HEK293T (cell line): ENCODE measurements at regions not wholly inside any gene's neighbourhood (a gene's known extent, or its start where the extent isn't known, plus 50 kb on each side); places are given as distances from the start of the nearest gene placed in this dataset.

Experiments
- CTCF ChIA-PET: fragments of 350-600 bp; formaldehyde crosslinking; extraction: SDS; loops from one replicate; lab custom pipeline; 2021; ENCODE audit warnings: antibody characterized with exemption, inconsistent platforms; lab: Yijun Ruan, JAX
- POLR2A ChIA-PET: fragments of 350-600 bp; formaldehyde crosslinking; extraction: SDS; loops from one replicate; lab custom pipeline; 2020; ENCODE audit warnings: antibody characterized with exemption, inconsistent platforms; lab: Yijun Ruan, JAX
- DNase-seq: peaks from one replicate; pipeline ENCODE4 v3.0.0; 2012; ENCODE audit warnings: mixed read lengths; ENCODE audit errors: extremely low spot score
- ARNT ChIP-seq: fragments of 450-650 bp; IDR thresholded peaks from 2 replicates; pipeline ENCODE4 v1.6.1; 2017; ENCODE audit warnings: mild to moderate bottlenecking
- BHLHE40 ChIP-seq: fragments of 450-650 bp; IDR thresholded peaks from 2 replicates; pipeline ENCODE4 v1.6.1; 2016; ENCODE audit warnings: mild to moderate bottlenecking, moderate library complexity, borderline replicate concordance
- CTBP1 ChIP-seq: fragments of 450-650 bp; IDR thresholded peaks from 2 replicates; pipeline ENCODE4 v1.6.1; 2016; ENCODE audit warnings: borderline replicate concordance
- ELF4 ChIP-seq: fragments of 450-650 bp; IDR thresholded peaks from 2 replicates; pipeline ENCODE4 v1.6.1; 2017; ENCODE audit warnings: antibody characterized with exemption
- FOXA1 ChIP-seq: fragments of 450-650 bp; IDR thresholded peaks from 2 replicates; pipeline ENCODE4 v1.6.1; 2016; ENCODE audit warnings: mild to moderate bottlenecking
- FOXK2 ChIP-seq: fragments of 450-650 bp; IDR thresholded peaks from 2 replicates; pipeline ENCODE4 v1.6.1; 2016; ENCODE audit warnings: mild to moderate bottlenecking
- FOXM1 ChIP-seq: fragments of 450-650 bp; IDR thresholded peaks from 2 replicates; pipeline ENCODE4 v1.6.1; 2017; ENCODE audit warnings: mild to moderate bottlenecking, borderline replicate concordance
- HDGF ChIP-seq: fragments of 450-650 bp; IDR thresholded peaks from 2 replicates; pipeline ENCODE4 v1.6.1; 2017; ENCODE audit warnings: antibody characterized with exemption, borderline replicate concordance
- L3MBTL2 ChIP-seq: fragments of 450-650 bp; conservative IDR thresholded peaks from 2 replicates; pipeline ENCODE4 v1.6.1; 2016; ENCODE audit warnings: mild to moderate bottlenecking
- LEF1 ChIP-seq: fragments of 450-650 bp; IDR thresholded peaks from 2 replicates; pipeline ENCODE4 v1.6.1; 2017; ENCODE audit warnings: mild to moderate bottlenecking, borderline replicate concordance
- NFRKB ChIP-seq: fragments of 450-650 bp; IDR thresholded peaks from 2 replicates; pipeline ENCODE4 v1.6.1; 2016; ENCODE audit warnings: mild to moderate bottlenecking, moderate library complexity
- SP1 ChIP-seq: fragments of 450-650 bp; IDR thresholded peaks from 2 replicates; pipeline ENCODE4 v1.6.1; 2017
- SUZ12 ChIP-seq: fragments of 450-650 bp; IDR thresholded peaks from 2 replicates; pipeline ENCODE4 v1.6.1; 2016; ENCODE audit warnings: mild to moderate bottlenecking
- TARDBP ChIP-seq: fragments of 450-650 bp; IDR thresholded peaks from 2 replicates; pipeline ENCODE4 v1.6.1; 2016
- ZNF384 ChIP-seq: fragments of 450-650 bp; IDR thresholded peaks from 2 replicates; pipeline ENCODE4 v1.6.1; 2016
- TF ChIP-seq, protein P1 (sequence below): fragments of 450-650 bp; IDR thresholded peaks from 2 replicates; pipeline ENCODE4 v1.6.1; 2016

DNA sequence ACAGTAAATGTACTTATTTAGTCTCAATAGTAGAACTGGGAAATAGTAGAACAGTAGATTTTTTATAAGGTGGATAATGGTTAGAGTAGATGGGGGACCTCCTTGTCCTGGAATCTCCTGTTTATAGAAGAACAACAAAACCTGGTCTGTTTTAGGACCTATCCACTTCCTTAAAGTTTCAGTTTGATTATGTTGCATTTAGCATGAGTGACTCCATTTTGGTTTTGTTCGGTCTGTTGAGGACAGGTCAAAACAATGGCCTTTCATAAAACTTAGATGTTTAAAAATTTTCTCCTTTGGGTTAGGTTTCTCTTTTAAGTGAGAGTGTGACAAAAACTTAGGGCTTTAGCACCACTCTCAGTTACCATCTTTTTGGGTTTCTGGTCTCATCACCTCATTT lies 308.9 kb downstream of the BTG1 start:
- TF ChIP-seq LEF1: no peak
- no peak for TF ChIP-seq TARDBP
- TF ChIP-seq L3MBTL2: no peak
- no peak for TF ChIP-seq ARNT
- TF ChIP-seq NFRKB: no peak
- no peak for TF ChIP-seq FOXM1
- no peak for TF ChIP-seq CTBP1
- TF ChIP-seq FOXA1: no peak
- TF ChIP-seq BHLHE40: no peak
- TF ChIP-seq SP1: no peak
- TF ChIP-seq ZNF384: no peak
- TF ChIP-seq SUZ12: no peak
- no peak for TF ChIP-seq FOXK2
- CTCF ChIA-PET: no interaction called here
- DNase-seq: no peak
- POLR2A ChIA-PET: no interaction called here

DNA sequence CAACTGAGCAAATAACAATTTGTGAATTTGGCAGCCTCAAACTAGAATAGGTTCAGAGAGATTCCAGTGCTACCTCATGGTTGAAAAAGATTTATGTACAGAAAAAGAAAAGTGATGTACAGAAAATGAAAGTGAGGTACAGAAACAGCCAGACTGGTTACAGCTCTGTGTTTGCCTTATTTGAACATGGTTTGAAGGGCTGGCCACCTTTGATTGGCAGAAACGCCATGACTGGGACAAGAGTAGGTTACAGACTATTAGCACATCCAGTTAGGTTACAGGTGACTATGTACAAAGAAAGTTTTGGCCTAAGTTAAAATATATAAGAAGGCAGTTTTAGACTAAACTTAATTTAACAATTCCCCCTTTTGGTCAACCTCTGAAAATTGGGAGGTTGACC lies 309.4 kb downstream of the BTG1 start:
- TF ChIP-seq FOXM1: no peak
- no peak for TF ChIP-seq ZNF384
- no peak for TF ChIP-seq NFRKB
- no peak for TF ChIP-seq TARDBP
- TF ChIP-seq HDGF: no peak
- no peak for TF ChIP-seq BHLHE40
- TF ChIP-seq L3MBTL2: no peak
- TF ChIP-seq, protein P1, sequence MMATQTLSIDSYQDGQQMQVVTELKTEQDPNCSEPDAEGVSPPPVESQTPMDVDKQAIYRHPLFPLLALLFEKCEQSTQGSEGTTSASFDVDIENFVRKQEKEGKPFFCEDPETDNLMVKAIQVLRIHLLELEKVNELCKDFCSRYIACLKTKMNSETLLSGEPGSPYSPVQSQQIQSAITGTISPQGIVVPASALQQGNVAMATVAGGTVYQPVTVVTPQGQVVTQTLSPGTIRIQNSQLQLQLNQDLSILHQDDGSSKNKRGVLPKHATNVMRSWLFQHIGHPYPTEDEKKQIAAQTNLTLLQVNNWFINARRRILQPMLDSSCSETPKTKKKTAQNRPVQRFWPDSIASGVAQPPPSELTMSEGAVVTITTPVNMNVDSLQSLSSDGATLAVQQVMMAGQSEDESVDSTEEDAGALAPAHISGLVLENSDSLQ: no peak
- no peak for TF ChIP-seq SP1
- no peak for DNase-seq
- POLR2A ChIA-PET: no interaction called here
- CTCF ChIA-PET: no interaction called here

GRCh38 chr12:91835693-91836092 lies 310.0 kb downstream of the BTG1 start:
- no peak for DNase-seq
- ChIA-PET POLR2A (no interaction called here), CTCF (no interaction called here)
- TF ChIP-seq, protein P1: no peak
- TF ChIP-seq TARDBP (no peak), SP1 (no peak), SUZ12 (no peak), ELF4 (no peak), CTBP1 (no peak), BHLHE40 (no peak), LEF1 (no peak), HDGF (no peak), ARNT (no peak), FOXK2 (no peak)

GRCh38 chr12:91833780-91834359 lies 311.8 kb downstream of the BTG1 start:
- ChIA-PET CTCF (no interaction called here), POLR2A (no interaction called here)
- TF ChIP-seq SP1: no peak
- TF ChIP-seq NFRKB: no peak
- TF ChIP-seq LEF1: no peak
- no peak for TF ChIP-seq TARDBP
- TF ChIP-seq HDGF: no peak
- TF ChIP-seq FOXM1: no peak
- TF ChIP-seq, protein P1: no peak
- no peak for TF ChIP-seq ARNT
- DNase-seq: no peak

DNA sequence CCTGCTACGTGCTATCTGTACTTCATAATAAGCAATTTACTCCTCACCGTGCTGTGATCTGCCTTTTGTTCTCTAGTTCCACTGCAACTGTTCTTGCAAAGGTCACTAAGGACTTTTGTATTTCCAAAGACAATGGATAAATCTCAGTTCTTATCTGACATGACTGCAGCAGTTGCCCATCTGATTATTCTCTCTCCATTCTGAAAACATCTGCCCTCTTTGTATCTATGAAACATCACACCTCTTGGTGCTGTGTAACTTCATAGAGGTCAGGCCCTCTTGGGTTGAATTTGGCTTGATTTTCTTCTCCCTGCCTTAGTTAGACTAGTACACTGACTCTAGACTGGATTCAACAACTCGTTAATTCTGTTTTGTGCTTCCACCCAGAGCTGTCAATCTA lies 319.6 kb downstream of the BTG1 start:
- DNase-seq: no peak
- TF ChIP-seq HDGF: no peak
- no peak for TF ChIP-seq FOXA1
- TF ChIP-seq TARDBP: no peak
- no peak for TF ChIP-seq FOXM1
- no peak for TF ChIP-seq ELF4
- TF ChIP-seq SP1: no peak
- TF ChIP-seq ZNF384: no peak
- ChIA-PET CTCF (interaction anchor here (1.0 kb wide), 1 partner anchor 14 kb away, joined by 4 read pairs; no protein-coding TSS in a partner anchor), POLR2A (no interaction called here)

GRCh38 chr12:91824991-91825390 lies 320.7 kb downstream of the BTG1 start:
- POLR2A ChIA-PET: interaction anchor here (1.3 kb wide), 1 partner anchor 321 kb away, joined by 4 read pairs; the partner anchor contains the start of gene BTG1
- no peak for DNase-seq
- TF ChIP-seq FOXM1 (no peak), LEF1 (no peak), TARDBP (no peak), ARNT (no peak), CTBP1 (no peak), NFRKB (no peak), ELF4 (no peak), FOXK2 (no peak), SP1 (no peak)
- TF ChIP-seq, protein P1: no peak
- CTCF ChIA-PET: no interaction called here
